Ascending aorta (tissue), 2 donors: ENCODE measurements at regions not wholly inside any gene's neighbourhood (a gene's known extent, or its start where the extent isn't known, plus 50 kb on each side); places are given as distances from the start of the nearest gene placed in this dataset.

Source experiments
- DNase-seq, 2 donors: peaks; one replicate each; pipeline ENCODE4 v3.0.0-alpha.2; 2019; ENCODE audit warnings: low spot score in 2 of 2
- H3K27ac ChIP-seq, 2 donors: fragments of 200-600 bp; sonication (generic); one replicate each; pipeline ENCODE4 v1.5.1; 2016 to 2017; ENCODE audit warnings: mild to moderate bottlenecking in 1 of 2
- H3K27me3 ChIP-seq: fragments of 200-600 bp; sonication (generic); one replicate; pipeline ENCODE4 v1.5.1; 2017
- H3K36me3 ChIP-seq, 2 donors: fragments of 200-600 bp; sonication (generic); one replicate each; pipeline ENCODE4 v1.5.1; 2016
- H3K4me1 ChIP-seq, 2 donors: fragments of 200-600 bp; sonication (generic); one replicate each; pipeline ENCODE4 v1.5.1; 2016 to 2017; ENCODE audit warnings: mild to moderate bottlenecking in 1 of 2
- H3K4me3 ChIP-seq, 2 donors: fragments of 200-600 bp; sonication (generic); one replicate each; pipeline ENCODE4 v1.5.1; 2016 to 2017; ENCODE audit warnings: mild to moderate bottlenecking in 1 of 2
- H3K9me3 ChIP-seq, 2 donors: fragments of 200-600 bp; sonication (generic); one replicate each; pipeline ENCODE4 v1.5.1; 2016
- intact Hi-C: fragments of 100-400 bp; cut with DNase I; formaldehyde crosslinking; loops from one replicate; pipeline ENCODE4 v1.15.1; 2023
- TF ChIP-seq, protein P1 (sequence below), 3 experiments: fragments of 200-600 bp in 2 of 3; fragments of 450-650 bp in 1 of 3; sonication (generic) in 2 of 3; IDR thresholded peaks; one replicate each; pipeline ENCODE4 v1.5.1; 2016 to 2019; ENCODE audit warnings: antibody characterized with exemption in 3 of 3, mild to moderate bottlenecking in 1 of 3, moderate library complexity in 1 of 3

DNA sequence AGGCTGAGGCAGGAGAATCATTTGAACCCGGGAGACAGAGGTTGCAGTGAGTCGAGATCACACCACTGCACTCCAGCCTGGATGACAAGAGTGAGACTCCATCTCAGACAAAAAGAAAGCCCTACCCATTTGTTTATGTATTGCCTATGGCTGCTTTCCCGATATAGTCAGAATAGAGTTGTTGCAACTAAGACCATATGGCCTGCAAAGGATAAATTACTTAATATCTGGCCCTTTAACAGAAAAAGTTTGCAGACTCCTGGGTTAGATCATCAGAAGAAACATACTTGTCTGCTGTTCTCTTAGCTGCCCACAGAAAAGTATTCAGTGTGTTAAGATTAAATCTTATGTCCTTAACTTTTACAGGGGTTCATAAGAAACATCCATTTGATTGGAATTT is 122.4 kb upstream of the VASH1 start:
- Histone ChIP-seq H3K36me3 (no peaks in the 10 kb centered on the region), H3K9me3 (no peaks in the 10 kb centered on the region), H3K27ac (no peak overlapping the region), H3K4me1 (no peaks in the 10 kb centered on the region), H3K4me3 (no peak overlapping the region), H3K27me3 (no peaks in the 10 kb centered on the region)
- TF ChIP-seq, protein P1, sequence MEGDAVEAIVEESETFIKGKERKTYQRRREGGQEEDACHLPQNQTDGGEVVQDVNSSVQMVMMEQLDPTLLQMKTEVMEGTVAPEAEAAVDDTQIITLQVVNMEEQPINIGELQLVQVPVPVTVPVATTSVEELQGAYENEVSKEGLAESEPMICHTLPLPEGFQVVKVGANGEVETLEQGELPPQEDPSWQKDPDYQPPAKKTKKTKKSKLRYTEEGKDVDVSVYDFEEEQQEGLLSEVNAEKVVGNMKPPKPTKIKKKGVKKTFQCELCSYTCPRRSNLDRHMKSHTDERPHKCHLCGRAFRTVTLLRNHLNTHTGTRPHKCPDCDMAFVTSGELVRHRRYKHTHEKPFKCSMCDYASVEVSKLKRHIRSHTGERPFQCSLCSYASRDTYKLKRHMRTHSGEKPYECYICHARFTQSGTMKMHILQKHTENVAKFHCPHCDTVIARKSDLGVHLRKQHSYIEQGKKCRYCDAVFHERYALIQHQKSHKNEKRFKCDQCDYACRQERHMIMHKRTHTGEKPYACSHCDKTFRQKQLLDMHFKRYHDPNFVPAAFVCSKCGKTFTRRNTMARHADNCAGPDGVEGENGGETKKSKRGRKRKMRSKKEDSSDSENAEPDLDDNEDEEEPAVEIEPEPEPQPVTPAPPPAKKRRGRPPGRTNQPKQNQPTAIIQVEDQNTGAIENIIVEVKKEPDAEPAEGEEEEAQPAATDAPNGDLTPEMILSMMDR (IDR thresholded peaks at IDR 0.05), result no peak
- no peak for DNase-seq
- intact Hi-C loops, result no loop called here

DNA sequence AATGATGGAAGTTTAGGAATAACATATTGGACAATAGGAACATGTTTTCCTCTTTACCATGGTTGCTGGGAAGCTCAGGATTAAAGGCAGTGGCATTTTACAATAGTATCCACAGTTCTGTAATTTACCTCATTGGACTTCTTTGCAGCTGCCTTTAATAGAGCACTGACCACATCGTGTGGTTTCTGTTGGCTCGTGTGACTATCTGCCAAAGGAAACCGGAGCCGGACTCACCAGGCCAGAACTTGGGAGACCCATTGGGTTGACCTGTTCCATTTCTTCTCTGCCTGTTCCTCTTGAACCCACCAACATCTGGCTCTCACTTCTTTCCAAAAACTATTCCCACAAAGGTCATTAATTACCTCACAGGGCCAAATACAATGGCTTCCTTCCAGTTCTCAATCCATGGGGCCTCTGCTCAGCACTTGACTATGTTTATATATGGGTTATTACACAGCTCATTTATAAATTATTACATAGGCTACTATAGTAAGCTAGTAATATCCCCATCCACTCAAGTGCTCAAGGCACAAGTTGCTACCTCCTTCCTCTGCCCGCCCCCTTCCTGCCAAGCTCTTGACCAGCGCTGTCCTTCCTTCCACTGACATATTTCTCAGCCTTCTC is 121.5 kb upstream of the VASH1 start:
- no peaks in the 10 kb centered on the region for H3K9me3 ChIP-seq
- TF ChIP-seq, protein P1 (IDR thresholded peaks at IDR 0.05), result no peak
- intact Hi-C loops, result no loop called here

DNA sequence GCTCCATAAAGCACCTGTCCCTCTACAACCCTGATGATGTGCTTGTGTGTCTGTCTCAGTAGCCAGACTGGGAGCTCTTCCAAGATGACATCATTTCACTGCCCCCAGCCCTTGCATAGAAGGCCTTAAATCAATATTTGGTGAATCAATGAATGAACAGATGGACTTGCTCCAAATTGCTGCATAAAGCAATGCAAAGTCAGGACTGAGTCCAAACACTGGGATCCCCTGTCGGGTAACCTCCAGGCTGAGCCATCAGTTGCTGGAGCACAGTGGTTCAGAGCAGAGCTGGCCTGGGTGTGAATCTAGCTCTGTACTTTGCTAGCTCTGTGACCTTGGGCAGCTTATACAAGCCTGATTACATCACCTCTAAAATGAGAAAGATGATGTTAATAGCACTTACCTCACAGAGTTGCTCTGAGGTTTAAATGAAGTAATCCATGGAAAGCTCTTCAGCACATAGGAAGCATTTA is 120.3 kb upstream of the VASH1 start:
- no peaks in the 10 kb centered on the region for H3K4me1 ChIP-seq
- no peaks in the 10 kb centered on the region for H3K27me3 ChIP-seq
- H3K27ac ChIP-seq, result no peak overlapping the region
- intact Hi-C loops, result no loop called here
- H3K4me3 ChIP-seq, result no peak overlapping the region
- DNase-seq, result no peak
- no peaks in the 10 kb centered on the region for H3K36me3 ChIP-seq
- TF ChIP-seq, protein P1 (IDR thresholded peaks at IDR 0.05), result no peak
- H3K9me3 ChIP-seq, result no peaks in the 10 kb centered on the region

More for the DNA sequence above, 121.5 kb upstream of the VASH1 start:
- no peak overlapping the region for H3K4me3 ChIP-seq
- H3K27ac ChIP-seq, result no peak overlapping the region
- no peaks in the 10 kb centered on the region for H3K36me3 ChIP-seq
- DNase-seq, result no peak
- no peaks in the 10 kb centered on the region for H3K27me3 ChIP-seq
- no peaks in the 10 kb centered on the region for H3K4me1 ChIP-seq

DNA sequence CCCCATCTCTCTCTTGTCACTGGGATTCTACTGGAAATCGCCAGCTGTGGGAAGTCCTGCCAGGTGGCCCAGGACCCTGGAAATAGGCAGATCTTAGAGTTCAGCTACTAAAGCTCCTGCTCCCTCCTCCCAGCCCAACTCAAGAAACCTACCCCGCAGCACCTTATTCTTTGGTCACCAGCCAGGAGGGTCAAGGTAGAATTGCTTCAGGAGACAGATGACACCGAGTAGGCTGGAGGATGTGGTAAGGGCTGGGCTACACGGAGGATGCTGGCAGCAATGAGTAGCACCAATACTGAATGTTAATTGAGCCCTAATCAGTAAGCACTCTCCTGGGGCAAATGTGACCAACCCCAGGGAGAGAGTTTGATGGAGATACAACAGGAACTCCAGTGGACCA is 119.7 kb upstream of the VASH1 start:
- TF ChIP-seq, protein P1 (IDR thresholded peaks at IDR 0.05), result no peak
- no peaks in the 10 kb centered on the region for H3K27me3 ChIP-seq
- H3K9me3 ChIP-seq, result no peaks in the 10 kb centered on the region
- DNase-seq, result no peak
- no peak overlapping the region for H3K4me3 ChIP-seq
- intact Hi-C loops, result no loop called here
- no peaks in the 10 kb centered on the region for H3K36me3 ChIP-seq
- H3K4me1 ChIP-seq, result no peaks in the 10 kb centered on the region
- no peak overlapping the region for H3K27ac ChIP-seq

DNA sequence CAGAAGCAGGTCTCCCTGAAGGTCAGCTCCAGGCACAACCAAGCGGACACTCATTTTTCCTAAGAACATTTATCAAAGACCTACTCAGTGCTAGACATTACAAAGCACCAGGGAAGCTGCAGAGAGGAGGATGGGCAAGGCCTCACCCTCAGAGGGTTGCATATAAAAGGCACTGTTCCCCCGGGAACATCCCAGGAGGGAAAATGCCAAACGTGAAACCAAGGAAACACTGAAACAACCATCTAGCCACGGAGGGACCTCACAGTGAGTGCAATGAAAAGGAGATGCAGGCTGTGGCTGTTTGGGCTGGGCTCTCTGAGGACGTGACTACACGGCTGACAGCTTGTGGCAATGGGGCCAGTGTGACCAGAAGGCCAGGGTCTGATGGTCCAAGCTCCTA is 117.4 kb upstream of the VASH1 start:
- intact Hi-C loops, result no loop called here
- H3K4me3 ChIP-seq, result no peak overlapping the region
- DNase-seq, result no peak
- H3K4me1 ChIP-seq, result no peaks in the 10 kb centered on the region
- H3K9me3 ChIP-seq, result no peaks in the 10 kb centered on the region
- H3K36me3 ChIP-seq, result no peaks in the 10 kb centered on the region
- TF ChIP-seq, protein P1 (IDR thresholded peaks at IDR 0.05), result no peak
- no peaks in the 10 kb centered on the region for H3K27me3 ChIP-seq
- H3K27ac ChIP-seq, result no peak overlapping the region
